H1 (cell line): ENCODE measurements at regions not wholly inside any gene's neighbourhood (a gene's known extent, or its start where the extent isn't known, plus 50 kb on each side); places are given as distances from the start of the nearest gene placed in this dataset.

Experiments used
- KDM4A ChIP-seq: IDR thresholded peaks from one replicate; pipeline ENCODE4 v1.7.1; 2012; ENCODE audit warnings: low read depth, mild to moderate bottlenecking, moderate library complexity, low read length, inconsistent platforms; ENCODE audit not compliant: severe bottlenecking
- TAF7 ChIP-seq: optimal IDR thresholded peaks from 2 replicates; pipeline ENCODE3; 2011; ENCODE audit warnings: low read depth, mild to moderate bottlenecking, inconsistent platforms, low read length, moderate library complexity, borderline replicate concordance

DNA sequence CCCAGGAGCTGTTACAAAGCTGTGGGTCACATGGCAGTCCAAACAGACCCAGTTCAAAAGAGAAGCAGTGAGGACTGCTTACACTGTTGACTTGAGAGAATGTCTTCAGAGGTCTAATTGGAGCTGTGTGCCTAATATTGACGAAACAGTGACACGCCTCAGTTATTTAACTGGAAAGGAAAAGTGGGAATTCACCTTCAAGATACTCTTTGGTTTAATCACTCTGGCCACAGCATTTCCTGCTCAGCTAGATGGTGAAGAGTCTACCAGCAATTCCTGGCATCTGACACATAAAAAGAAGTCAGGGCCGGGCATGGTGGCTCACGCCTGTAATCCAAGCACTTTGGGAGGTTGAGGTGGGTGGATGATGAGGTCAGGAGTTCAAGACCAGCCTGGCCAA, 326.4 kb downstream of the SV2B start (continued):
- TF ChIP-seq KDM4A (no peak), TAF7 (no peak)
